GM18519 (cell line): ENCODE measurements at regions not wholly inside any gene's neighbourhood (a gene's known extent, or its start where the extent isn't known, plus 50 kb on each side); places are given as distances from the start of the nearest gene placed in this dataset.

ENCODE experiments used
- ATAC-seq: cut with Tn5 transposase; IDR thresholded peaks from one replicate; pipeline ENCODE4 v1.9.1; 2021; ENCODE audit warnings: mild to moderate bottlenecking, moderate library complexity; ENCODE audit not compliant: unreplicated experiment, low FRiP score

DNA sequence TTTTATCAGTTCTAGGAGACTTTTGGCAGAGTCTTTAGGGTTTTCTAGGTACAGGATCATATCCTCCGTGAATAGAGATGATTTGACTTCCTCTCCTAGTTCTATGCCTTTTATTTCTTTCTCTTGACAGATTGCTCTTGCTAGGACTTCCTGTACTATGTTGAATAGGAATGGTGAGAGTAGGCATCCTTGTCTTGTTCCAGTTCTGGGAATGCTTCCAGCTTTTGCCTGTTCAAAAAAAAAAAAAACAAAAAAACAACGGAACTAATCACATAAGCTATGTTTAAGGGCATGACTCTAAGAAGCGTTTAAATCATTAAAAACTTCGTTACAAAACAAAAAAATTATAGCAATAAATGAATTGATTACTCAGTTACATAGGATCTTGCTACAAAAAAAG lies 145.7 kb downstream of the NUP35 start:
- no peak for ATAC-seq

DNA sequence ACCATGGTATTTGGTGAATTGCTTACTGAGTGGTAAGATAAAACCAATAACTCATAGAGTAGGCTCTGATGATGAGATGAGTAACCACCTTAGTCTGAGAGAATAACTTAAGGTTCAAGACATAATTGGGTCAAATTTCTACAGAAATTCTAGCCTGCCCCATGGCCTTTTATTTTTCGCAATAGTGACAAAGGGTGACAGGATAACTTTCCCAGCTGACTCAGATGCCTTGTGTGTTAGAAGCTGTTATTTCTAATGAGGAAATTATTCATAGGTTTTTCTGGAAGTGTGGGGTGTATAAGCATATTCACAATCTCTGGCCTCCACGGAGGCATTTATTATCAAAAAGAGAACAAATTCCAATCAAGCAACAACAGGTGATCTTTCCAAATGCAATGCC lies 159.0 kb downstream of the NUP35 start:
- ATAC-seq = no peak

DNA sequence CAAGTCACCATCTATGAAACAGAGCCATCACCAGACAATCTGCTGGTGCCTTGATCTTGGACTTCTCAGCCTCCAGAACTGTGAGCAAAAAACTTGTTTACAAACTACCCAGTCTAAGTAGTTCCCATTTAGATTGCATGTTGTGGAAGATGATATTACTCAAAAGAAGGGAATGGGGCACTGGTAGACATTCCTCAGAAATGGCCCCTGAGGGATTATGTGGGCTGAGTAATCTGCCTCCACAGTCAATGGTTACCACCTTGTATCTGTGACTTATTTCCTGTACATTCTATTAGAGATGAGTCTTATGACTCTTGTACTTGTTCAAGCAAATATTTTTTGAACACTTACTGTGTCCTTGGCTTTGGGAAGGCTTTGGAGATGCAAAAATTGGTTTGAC lies 160.4 kb downstream of the NUP35 start:
- ATAC-seq = no peak

DNA sequence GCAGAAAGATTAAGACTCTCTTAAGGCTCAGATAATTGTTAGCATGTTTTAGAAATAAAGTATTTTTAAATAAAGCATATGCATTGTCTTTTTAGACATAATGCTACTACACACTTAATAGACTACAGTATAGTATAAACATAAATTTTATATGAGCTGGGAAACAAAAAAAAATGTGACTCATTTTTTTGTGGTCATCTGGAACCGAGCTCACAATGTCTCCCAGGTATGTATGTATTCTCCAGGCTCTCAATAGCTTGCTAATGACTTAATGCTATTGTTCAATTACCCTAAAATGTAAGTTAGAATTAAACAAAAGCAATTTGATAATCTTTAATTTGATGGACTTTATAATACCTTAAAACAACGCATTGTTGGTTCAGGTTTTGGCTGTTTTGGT lies 167.2 kb downstream of the NUP35 start:
- no peak for ATAC-seq

DNA sequence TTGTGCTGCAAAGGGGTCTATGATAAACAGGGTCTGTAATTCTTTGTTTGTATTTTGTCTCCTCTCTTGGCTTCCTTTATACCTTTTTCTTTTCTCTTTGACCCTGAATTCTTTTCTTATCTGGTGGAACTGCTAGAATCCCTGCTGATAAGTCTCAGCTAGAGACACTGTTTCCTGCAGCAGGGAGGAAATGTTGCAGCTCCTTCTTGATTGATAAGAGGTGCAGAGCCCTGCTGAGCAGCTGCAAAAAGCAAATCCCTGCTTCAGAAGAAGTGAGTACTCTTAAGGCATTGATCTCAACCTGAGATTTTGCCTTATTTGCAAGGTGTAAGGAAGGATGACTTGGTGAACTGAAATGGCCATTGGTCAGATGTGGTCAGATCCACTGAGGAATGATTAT lies 167.8 kb downstream of the NUP35 start:
- ATAC-seq = no peak

DNA sequence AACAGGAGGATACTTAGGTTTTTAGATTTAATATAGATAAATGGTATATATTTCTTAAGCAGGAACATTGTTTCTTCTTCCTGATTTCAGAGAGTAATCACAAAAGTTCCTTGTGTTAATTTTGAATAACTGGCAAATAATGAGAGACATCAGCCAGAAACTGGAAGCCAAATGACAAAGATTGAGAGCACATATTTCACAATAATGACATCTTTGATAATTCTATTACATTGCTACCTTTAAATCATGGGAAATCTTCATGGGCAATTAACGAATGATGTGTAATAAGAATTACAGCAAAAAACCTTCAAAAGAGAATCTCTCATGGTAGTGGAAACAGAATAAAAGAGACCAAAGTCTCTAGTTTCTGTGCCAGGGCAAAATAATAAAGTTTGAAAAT lies 215.1 kb downstream of the NUP35 start:
- ATAC-seq = no peak

DNA sequence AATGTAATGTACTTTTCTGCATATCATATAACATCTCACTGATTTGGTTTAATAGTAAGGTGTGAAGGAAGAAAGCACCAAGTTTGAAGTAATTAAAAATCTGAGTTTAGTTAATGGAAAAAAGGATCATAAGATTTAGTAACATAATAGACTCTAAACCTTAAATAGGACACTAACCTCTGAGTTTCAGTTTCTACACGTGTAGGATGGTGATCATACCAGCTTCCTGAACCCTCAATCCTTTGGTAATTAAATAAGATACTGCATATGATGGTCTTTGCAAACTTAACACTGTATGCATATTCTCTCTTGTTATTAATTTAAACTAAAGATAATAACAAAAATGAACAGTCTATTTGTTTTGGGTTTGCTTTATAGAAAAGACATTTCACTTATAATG lies 216.8 kb downstream of the NUP35 start:
- ATAC-seq = no peak

DNA sequence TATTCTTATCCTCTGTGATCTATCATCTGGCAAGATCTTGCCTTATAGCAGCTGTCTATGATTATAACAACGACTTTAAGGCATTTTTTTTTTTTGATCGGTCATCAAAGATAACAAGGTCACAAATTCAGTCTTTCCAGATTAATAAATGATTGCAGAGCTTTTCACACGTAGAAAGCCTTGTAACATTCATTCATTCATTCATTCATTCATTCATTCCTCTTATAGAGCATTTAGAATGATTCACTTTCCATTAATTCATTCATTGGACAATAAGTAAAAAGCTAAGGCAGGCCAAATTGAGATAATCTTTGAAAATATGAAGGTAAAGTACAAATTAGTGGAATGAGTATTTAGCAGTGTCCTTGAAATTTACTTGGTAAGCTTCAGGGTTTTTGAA lies 223.7 kb downstream of the NUP35 start:
- ATAC-seq = peak; percentile 3

DNA sequence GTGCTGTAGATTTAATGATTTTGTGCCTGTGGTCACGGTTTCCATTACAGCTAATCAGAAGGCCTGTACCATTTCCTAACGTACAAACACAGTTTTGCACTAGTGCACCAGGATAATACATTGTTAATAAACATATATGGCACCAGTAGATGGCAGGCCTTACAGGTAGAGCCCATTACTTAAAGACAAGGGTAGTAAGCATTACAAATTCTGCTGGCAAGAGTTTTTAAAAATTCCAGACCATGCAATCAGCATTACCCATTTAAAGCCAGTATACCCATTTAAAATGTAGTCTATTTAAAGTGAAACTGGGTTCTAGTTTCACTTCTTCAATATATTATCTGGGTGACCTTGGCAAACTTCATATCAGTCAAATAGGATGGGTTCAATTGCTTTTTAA lies 224.2 kb downstream of the NUP35 start:
- peak; percentile 69 for ATAC-seq

DNA sequence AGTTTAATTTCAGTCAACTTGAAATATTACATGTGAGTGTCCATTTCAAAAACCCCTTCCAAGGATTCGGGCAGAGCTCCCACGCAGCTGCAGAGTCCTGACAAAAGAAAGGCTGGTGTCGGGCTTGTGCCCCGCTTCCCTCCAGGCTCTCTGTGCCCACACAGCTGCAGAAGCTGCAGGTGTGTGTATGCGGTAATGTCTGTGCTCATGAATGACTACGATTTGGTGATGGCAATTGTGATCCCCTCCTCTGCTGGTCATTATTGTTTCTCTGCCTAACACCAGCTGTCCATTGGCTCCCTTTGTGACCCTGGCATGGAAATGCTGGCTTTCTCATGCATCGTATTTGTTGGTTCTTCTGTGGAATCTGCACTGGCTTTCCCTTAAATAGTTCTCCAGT lies 224.8 kb downstream of the NUP35 start:
- ATAC-seq = no peak

DNA sequence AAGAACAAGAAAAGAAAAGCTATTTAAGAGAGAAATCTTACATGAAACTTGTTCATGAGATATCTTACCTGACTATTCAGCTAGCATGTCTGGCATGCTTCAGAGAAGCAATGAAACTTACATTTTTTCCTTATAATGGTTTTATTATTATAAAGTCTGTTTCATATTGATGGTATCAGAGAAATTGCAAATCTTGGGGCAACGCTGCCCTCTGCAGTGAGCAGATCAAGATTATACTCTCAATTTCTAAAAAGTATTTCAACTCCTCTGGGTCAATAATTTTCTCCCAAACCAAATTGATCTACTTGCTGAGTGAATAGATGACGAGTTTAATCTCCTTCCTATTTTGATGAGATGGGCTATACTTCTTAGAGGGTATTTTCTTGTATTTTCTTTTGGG lies 235.6 kb downstream of the NUP35 start:
- ATAC-seq = no peak

DNA sequence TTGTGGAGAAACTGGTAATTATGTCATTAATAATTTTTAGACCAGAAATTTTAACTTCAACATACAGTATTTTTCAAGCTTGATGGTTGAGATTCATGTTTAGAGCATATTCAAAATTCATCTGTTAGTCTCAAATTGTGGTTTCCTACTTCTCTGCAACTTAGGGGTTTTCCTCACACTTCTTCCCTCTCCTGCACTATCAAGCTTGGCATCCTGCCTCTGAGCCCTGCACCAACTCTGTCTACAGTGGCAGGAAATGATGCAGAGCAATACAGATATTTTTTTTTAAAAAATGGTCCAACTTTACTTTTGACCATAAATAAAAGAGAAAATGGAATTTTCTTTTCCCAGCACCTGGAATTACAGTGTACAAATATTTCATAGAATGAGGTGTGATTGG lies 247.3 kb downstream of the NUP35 start:
- no peak for ATAC-seq

DNA sequence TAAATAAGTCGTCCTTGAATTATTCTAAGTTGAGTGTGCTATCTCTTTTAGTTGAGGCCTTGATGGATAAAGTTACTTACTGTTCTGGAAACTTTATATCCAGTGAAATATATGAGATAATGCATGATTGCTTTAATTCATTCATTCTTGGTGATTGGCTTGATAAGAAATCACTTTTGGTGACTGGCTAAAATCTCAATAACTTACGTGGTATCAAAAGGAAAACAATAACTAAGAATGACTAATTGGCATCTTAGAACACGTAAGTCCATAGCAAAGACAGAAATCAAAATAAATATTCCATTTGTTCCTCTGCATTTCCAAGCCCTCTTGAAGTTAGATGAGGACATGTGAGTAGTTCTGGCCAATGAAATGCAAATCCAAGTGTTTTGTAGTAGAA lies 251.6 kb downstream of the NUP35 start:
- no peak for ATAC-seq

DNA sequence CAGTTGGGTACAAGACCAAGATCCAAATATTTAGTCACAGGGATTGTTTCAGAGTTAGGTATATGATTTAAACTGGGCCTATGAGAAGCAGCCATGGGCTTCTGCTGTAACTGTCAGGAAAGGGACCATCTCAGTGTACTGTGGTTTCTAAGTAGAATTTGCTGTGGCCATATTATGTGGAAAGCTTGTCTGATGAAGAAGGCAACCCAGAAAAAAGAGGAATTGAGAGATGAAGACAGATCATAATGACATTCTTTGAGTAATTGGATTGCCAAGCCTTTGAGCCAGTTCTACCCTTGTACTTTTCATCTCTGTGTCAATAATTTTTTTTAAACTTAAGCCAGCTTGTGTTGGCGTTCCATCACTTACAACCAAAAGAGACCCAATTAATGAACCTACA lies 259.6 kb downstream of the NUP35 start:
- ATAC-seq = peak; percentile 51

DNA sequence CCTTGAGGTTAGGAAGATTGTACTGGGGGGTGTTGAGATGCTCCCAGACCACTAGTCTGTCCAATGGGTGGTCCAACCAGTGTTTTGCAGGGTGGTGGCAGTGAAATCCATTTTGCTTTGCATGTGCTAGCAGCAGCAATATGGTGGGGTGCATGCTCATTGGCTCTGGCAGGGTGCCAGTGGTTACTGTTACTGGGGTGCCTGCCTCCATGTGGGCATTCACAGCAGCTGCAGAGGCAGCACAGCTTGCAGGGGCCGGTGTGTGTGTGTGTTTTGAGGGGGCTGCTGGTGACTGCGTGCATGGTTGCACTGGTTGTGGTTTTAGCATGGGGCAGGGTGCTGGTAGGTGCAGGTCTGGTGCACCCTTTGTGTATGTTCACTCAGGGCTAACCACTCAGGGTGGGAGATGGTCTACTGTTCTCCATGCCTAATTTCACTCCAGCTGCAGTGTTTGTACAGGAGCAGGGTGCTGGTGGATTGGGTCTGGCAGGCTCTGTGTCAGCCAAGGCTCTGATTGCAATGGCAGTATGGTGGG lies 265.4 kb downstream of the NUP35 start:
- ATAC-seq = no peak

DNA sequence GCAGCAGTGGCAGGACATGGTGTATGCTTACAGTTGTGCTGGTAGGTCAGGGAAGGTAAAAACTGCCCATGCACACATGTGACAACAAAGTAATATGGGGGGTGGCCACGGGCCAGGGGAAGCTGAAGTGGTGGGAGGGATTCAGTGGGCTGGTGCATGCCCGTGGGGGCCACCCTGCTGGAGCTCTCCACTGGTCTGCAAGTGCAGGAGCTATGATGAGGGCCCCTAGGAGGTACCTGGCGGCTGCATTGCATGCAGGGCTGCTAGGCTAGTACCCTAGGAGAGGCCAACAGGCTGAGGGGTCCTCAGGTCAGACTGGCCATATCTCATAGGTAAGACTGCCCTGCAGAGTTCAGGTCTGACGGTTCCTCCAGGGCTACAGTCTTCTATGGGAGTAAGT lies 265.9 kb downstream of the NUP35 start:
- ATAC-seq = no peak

DNA sequence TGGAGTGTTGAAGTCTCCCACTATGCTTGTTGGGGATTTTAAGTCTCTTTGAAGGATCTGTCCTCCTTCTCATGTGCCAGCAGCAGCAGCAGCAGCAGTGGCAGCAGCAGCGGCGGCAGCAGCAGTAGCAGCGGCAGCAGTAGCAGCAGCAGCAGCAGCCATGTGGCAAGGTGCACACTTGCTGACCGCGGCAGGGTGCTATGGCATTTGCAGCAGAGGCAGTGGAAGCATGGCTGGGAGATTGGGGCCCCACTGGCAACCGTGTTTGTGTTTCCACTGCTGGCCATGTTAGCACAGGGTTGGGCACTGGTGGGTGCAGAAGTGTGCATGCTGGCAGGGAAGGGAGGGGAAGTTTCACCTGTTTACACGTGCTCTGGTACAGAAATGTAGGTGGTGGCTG lies 280.1 kb downstream of the NUP35 start:
- no peak for ATAC-seq

DNA sequence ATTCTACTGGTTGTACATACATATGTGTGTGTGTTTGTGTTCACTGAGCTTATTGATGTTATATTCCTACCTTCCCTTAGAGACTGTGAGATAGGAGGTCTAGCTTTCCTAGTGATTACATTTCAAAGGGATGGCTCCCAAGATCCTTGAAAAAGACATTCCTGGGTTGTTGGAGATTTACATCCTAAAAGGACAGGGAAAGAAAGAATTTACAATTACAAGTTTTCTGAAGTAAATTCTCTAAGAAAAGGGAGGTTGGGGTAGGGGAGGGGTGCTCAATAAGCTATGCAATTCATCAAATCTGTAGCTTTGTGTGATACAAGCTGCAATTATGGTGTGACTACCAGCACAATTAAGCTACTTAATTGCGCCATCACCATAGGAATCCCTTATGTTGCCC lies 284.3 kb downstream of the NUP35 start:
- ATAC-seq = no peak

DNA sequence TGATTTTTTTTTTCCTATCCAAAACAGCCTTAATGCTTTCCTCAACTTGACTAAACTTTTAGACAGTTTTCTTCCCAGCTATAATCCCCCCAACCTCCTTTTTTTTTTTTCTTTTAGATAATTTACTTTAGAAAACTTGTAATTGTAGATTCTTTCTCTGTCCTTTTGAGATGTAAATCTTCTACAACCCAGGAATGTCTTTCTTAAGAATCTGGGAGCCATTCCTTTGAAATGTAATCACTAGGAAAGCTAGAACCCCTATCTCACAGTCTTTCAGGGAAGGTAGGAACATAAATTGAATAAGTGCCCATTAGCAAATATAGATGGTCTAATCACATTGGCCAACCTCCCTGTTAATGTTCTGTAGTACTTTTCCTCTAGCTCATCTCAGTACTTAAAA lies 285.4 kb downstream of the NUP35 start:
- ATAC-seq = no peak

DNA sequence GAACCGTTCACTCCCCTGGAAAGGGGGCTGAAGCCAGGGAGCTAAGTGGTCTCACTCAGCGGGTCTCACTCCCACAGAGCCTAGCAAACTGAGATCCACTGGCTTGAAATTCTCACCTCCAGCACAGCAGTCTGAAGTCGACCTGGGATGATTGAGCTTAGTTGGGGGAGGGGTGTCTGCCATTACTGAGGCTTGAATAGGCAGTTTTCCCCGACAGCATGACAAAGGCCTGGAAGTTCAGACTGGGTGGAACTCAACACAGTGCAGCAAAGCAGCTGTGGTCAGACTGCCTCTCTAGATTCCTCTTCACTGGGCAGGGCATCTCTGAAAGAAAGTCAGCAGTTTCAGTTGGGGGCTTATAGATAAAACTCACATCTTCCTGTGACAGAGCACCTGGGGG lies 292.5 kb downstream of the NUP35 start:
- no peak for ATAC-seq

DNA sequence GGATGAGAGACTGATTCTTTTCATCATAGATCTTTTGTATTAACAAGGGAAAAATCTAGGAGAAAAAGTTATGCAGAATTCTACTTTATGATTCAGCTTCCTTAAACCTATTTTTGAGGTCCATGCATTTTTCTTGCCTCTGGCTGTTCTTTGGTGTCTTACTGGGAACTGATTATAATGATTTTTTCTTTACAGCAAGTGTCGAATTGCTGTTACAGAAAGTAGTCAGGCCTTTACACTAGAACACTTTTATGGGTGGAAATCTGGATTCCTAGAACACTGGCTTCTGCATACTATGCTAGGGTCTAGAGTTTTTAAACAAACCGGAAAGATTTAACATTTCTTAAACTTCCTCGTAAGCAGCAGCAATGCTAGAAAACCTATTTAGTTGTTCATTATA lies 302.6 kb downstream of the NUP35 start:
- ATAC-seq = no peak

DNA sequence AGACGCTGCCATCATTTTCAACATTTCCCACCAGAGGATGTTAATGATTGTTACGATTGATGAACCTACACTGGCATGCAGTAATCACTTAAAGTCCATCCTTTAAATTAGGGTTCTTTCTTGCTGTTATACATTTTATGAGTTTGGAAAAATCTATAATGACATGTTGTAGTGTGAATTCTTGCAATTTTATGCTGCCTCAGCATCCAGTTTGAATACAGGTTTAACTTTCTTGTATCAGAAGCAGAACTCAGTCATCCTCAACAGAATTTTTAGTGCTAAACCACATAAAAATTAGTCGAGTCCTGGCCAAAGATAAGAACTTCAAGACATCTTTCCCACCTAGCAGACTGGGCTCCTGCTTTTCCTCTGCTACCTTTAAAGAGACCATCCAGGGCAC lies 303.3 kb downstream of the NUP35 start:
- no peak for ATAC-seq

DNA sequence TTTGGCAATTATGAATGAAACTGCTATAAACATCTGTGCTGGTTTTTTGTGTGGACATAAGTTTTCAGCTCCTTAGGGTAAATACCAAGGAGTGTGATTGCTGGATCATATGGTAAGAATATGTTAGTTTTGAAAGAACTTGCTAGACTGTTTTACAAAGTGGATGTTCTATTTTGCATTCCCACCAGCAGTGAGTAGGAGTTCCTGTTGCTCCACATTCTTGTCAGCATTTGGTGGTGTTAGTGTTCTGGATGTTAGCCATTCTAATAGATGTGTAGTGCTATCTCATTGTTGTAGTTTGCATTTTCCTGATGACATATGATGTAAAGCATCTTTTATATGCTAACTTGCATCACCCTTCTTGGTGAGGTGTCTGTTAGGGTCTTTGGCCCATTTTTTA lies 304.6 kb downstream of the NUP35 start:
- no peak for ATAC-seq
